CD4-positive, alpha-beta T cell treated with Interleukin-2 at 100 ng/mL for 4 hours (primary cell): ENCODE measurements at regions not wholly inside any gene's neighbourhood (a gene's known extent, or its start where the extent isn't known, plus 50 kb on each side); places are given as distances from the start of the nearest gene placed in this dataset.
"Not testable (repeated sequence)": the region's sequence is repeated elsewhere in the genome, so short reads cannot be mapped to it uniquely, and the experiment has no call there.

ENCODE experiments used
- DNase-seq: peaks from one replicate; pipeline ENCODE4 v3.0.0-alpha.2; 2020; ENCODE audit warnings: low spot score

DNA sequence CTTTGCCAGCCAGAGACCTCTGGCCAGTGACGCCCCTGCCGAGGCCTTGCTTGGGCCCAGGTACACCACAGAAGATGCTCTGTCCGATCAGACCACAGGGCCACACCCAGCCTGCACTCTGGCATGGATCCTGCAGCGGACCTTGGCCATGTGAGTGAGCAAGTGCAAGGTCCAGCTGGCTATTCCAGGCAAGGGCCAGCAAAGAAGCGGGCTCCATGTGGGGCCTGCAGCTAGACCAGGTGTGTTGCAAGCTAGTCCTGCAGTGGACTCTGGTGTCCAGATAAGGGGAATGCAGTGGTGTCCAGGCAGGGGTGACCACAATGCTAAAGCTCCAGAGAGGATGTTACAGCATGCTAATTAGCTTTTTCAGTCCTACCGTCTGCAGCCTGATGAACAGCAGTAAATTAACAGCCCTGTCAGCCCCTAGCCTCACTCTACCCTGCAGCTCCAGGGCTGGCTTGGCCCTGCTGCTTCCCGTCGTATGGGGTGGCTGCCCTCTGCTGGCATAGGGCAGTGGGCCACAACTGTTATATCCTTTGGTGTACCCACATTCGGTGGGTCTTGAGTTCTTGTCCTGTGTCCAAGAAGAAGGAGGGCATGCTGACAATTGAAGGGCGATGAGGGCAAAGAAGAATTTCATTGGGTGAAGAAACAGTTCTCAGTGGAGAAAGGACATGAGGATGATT lies 284.5 kb upstream of the POU5F2 start:
- DNase-seq, result no peak

DNA sequence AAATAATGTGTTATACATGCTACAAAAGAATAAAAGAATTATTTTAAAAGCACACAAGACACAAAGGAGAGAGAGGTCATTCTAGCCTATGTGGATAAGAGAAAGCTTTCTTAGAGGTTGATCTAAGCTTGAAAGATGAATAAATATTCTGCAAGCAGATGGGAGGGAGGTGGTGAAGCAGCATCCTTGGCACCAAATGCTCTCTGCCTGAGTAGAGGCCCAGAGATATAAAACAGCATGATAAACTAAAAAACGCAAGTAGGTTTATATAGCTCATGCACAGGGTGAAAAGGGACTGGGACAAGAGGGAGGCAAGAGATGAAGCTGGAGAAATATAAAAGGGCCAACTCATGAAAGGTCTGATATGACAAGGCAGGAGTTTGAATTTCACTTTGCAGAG lies 283.2 kb upstream of the POU5F2 start:
- DNase-seq, result no peak

DNA sequence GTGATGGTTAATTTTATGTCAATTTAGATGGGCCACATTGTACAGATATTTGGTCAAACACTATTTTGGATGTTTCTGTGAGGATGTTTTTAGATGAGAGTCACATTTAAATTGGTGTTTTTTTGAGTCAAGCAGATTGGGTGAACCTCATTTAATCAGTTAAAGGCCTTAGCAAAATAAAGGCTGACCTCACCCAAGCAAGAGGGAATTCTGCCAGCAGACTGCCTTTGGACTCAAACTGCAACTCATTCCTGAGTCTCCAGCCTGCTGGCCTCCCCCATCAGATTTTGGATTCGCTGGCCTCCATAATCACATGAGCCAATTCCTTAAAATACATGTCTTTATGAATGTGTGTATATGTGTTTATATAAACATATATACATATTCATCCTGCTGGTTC lies 282.7 kb upstream of the POU5F2 start:
- no peak for DNase-seq

- no peak for DNase-seq
Observed at GRCh38 chr5:94021246-94021645, 279.8 kb upstream of the POU5F2 start.

DNA sequence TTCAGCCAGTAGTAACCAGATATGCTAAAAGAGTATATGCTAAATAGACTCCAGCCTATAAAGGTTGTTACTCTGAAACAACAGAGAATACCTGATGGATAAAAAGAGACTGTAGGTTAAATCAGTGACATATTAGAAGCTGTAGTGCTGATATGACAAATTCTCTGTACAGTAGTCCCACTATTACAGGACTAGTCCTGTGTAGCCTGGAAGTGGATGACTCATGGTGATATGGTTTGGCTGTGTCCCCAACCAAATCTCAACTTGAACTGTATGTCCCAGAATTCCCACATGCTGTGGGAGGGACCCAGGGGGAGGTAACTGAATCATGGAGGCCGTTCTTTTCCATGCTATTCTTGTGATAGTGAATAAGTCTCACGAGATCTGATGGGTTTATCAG lies 276.2 kb upstream of the POU5F2 start:
- DNase-seq, result no peak

GRCh38 chr5:94010814-94011213 lies 269.4 kb upstream of the POU5F2 start:
- DNase-seq, result no peak

- no peak for DNase-seq
Observed at GRCh38 chr5:94009161-94009560, 267.8 kb upstream of the POU5F2 start.

- no peak for DNase-seq
Observed at GRCh38 chr5:93998951-93999455, 257.6 kb upstream of the POU5F2 start.

DNA sequence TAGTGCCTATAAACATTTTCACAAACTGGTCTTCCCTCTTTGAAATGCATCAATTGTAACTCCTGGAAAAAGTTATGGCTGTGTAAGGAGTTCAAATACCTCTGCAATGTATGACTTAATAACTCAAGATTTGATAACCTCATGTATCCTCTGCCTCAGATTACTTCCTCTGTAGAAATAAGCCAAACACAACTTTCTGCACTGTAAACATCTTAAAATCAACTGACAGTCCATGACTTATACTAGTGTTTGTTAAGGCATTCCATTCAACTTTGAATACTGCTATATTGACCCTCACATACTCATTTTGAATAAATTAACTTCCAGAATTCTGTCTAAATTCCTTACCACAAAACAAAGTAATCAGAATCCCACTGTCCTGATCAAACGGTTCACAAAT lies 256.2 kb upstream of the POU5F2 start:
- no peak for DNase-seq

GRCh38 chr5:93995126-93995621 lies 253.8 kb upstream of the POU5F2 start:
- DNase-seq, result no peak

DNA sequence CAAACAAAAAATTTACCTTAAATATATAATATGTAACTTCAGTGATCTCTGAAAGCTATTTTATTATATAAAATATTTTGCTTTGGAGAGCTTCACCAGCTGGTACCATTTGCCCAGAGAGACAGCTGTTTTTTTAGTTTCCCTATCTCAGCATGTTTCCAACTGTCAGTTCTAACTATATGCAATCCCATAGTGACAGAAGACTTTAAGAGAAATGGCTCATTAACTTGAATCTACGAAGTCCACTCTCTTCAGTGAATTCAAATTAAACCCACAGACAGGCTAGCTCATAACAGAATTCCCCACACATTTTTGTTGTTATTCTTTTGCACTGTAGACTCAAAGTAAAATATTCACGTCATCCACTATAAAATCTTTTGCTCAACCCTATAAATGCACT lies 251.8 kb upstream of the POU5F2 start:
- DNase-seq, result no peak

GRCh38 chr5:93990504-93991070 lies 249.2 kb upstream of the POU5F2 start:
- no peak for DNase-seq

DNA sequence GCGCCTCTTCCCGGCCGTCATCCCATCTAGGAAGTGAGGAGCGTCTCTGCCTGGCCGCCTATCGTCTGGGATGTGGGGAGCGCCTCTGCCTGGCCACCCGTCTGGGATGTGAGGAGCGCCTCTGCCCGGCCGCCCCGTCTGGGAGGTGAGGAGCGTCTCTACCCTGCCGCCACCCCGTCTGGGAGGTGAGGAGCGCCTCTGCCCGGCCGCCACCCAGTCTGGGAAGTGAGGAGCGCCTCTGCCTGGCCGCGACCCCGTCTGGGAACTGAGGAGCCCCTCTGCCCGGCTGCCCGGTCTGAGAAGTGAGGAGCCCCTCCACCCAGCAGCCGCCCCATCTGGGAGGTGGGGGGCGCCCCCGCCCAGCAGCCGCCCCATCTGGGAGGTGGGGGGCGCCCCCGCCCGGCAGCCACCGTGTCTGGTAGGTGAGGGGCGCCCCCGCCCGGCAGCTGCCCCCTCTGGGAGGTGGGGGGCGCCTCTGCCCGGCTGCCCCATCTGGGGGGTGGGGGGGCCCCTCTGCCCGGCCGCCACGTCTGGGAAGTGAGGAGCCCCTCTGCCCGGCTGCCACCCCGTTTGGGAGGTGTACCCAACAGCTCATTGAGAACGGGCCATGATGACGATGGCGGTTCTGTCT lies 244.7 kb upstream of the POU5F2 start:
- not testable (repeated sequence) for DNase-seq

GRCh38 chr5:93978222-93978621 lies 236.8 kb upstream of the POU5F2 start:
- no peak for DNase-seq

DNA sequence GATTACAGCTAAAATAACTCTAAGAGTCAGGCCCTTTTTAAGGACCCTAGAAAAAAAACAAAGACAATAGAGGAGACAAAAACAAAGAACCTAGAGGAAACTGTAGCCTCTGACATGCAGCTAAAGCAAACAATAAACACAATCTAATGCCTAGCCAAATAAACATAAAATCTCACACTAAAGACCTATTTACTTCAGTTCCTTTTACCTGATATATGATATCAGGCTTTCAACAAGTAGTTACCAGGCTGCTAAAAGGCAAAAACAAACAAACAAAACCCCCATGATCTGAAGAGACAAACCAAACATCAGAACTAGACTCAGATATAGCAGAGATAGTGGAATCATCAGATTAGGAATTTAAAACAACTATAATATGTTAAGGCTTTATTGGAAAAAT lies 226.5 kb upstream of the POU5F2 start:
- DNase-seq, result no peak

GRCh38 chr5:93964421-93964820 lies 223.0 kb upstream of the POU5F2 start:
- no peak for DNase-seq

DNA sequence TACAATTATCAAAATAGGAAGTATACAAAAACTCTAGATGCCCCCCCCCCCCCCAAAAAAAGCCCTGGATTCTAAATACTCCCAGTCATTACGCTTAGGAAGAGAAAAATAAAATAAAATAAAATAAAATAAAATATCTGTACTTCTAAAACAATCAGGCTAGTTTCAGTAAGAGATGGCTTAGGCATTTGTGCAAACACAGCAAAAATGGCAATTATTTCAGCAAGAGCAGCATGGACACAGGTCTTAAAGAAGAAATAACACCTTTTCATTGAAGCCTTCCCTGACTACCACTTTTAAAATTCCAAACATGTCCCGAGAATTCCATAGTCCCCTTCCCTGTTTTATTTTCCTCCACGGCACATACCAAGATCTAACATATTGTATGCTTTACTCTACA lies 218.6 kb upstream of the POU5F2 start:
- no peak for DNase-seq

DNA sequence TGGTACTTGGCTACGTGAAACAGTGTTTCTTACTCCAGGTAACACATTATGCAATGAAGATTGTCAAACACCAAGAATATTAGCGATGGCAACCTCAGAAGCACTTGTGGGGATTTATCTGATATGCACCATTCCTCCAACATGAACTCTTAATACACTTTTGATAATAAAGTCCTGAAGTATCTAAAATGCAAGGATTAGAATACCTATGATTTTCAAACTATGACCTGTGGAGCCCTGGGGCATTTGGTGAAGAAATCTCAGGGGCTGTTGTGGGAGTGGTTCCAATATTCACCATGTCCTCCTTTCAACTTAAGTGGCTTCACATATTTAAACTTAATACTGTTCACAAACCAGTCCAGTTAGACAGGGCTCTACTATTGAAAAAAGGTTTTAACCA lies 214.6 kb upstream of the POU5F2 start:
- no peak for DNase-seq

DNA sequence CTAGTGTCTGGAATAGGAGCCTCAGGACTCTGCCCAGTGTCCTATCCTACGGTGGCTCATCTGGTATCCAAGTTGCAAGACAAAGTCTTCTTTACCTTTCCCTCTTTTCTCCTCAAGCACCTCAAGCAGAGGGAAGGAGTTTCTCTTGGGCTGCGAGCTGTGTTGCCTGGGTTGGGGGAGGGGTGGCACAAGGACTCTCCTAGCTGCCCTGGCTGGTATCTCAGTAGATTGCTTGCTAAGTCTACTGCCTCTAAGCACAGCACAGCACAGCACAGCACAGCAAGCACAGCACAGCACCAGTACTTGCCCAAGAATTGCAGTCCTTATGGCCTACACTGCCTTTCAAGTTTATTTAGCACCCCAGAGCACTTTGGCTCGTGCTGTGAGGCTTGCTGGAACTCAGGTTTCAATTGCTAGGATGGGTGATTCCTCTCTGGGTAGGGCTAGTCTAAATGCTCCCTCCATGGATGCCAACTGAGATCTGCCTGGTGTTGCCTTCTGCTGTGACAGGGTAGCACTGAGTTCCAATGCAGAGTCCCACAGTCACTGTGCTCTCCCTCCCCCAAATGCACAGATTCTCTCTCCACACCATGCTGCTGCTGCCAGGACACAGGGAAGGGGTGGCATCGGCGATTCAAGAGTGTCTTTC lies 213.1 kb upstream of the POU5F2 start:
- no peak for DNase-seq

GRCh38 chr5:93953442-93953841 lies 212.0 kb upstream of the POU5F2 start:
- no peak for DNase-seq

DNA sequence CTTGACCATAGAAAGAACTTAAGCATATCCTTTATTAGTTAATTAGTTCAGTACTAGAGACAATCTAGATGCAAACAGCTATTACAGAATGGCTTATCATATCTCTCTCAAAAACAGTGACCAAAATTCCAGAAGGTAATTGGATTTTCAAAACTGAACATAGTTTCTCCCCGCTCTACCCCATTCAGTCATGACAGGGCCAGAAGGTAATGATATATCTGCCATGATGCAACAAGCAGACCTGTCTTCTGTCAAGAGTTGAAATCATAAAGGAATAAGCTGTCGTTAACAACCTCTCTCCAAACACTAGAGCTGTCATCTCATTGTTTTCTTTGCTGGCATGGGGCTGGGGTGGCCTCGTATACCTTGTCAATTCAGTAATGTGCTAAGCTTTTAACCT lies 200.5 kb upstream of the POU5F2 start:
- DNase-seq, result no peak

- DNase-seq, result not testable (repeated sequence)
Observed at GRCh38 chr5:93933269-93933668, 191.9 kb upstream of the POU5F2 start.

- DNase-seq, result no peak
Observed at GRCh38 chr5:93930098-93930497, 188.7 kb upstream of the POU5F2 start.
